Fibroblast of the aortic adventitia (primary cell): ENCODE measurements at regions not wholly inside any gene's neighbourhood (a gene's known extent, or its start where the extent isn't known, plus 50 kb on each side); places are given as distances from the start of the nearest gene placed in this dataset.

ENCODE experiments used
- DNase-seq: peaks from one replicate; pipeline ENCODE4 v3.0.0-alpha.2; 2010; ENCODE audit warnings: low read depth
- H3K4me3 ChIP-seq: 2 replicates; pipeline ENCODE4 v1.5.1; 2011; ENCODE audit warnings: low read depth, mild to moderate bottlenecking, control low read depth, low read length, moderate library complexity
- TF ChIP-seq, protein P1 (sequence below): IDR thresholded peaks from 2 replicates; pipeline ENCODE4 v1.5.1; 2011; ENCODE audit warnings: mild to moderate bottlenecking, low read length, control low read depth, inconsistent platforms; ENCODE audit not compliant: insufficient read depth

DNA sequence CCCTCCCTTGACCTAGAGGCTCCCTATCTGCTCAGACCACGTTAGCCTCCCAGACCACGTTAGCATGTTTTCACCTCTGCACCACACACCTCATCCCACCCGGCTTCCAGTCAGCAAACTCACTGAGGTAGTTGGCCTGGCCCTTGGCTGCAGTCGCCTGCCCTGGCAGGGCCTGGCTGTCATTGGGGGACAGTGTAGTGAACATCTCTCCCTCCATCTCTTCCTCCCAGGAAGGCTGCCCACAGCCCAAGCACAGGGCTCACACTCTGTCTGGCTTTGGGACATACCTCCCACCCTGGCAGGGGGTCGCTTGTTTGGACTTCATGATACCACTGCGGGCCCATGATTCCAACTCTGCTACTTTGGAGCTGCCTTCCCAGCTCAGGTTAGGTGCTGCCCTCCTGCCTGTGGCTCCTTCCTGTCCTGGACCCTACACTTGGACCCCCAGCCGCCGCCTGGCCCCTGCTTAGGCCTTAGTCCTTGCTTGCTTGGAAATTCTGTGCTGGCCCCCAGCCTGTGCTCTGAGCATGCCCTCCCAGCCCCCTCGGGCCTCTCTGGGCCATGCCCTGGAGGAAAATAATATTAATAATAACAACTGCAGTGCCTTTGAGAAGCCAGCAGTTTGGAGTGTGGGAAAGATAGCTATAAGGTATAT is 167.7 kb downstream of the COPRS start:
- TF ChIP-seq, protein P1, sequence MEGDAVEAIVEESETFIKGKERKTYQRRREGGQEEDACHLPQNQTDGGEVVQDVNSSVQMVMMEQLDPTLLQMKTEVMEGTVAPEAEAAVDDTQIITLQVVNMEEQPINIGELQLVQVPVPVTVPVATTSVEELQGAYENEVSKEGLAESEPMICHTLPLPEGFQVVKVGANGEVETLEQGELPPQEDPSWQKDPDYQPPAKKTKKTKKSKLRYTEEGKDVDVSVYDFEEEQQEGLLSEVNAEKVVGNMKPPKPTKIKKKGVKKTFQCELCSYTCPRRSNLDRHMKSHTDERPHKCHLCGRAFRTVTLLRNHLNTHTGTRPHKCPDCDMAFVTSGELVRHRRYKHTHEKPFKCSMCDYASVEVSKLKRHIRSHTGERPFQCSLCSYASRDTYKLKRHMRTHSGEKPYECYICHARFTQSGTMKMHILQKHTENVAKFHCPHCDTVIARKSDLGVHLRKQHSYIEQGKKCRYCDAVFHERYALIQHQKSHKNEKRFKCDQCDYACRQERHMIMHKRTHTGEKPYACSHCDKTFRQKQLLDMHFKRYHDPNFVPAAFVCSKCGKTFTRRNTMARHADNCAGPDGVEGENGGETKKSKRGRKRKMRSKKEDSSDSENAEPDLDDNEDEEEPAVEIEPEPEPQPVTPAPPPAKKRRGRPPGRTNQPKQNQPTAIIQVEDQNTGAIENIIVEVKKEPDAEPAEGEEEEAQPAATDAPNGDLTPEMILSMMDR: no peak
- no peak overlapping the region for H3K4me3 ChIP-seq
- no peak for DNase-seq

DNA sequence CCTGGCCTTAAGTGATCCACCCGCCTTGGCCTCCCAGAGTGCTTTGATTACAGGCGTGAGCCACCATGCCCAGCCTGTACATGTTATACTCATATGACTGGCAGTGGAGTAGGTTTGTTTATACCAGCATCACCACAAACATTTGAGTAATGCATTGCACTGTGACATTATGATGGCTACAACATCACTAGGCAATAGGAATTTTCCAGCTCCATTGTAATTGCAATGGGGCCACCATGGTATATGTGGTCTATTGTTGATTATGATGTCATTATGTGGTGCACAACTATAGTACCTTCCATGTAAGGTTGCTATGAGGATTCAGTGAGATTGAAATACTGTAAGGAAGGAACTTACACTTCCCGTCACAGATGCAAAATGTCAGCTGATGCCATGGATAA is 168.9 kb downstream of the COPRS start:
- H3K4me3 ChIP-seq: no peak overlapping the region
- TF ChIP-seq, protein P1: no peak
- DNase-seq: no peak

GRCh38 chr17:31688701-31689100 is 170.3 kb downstream of the COPRS start:
- TF ChIP-seq, protein P1: no peak
- DNase-seq: no peak
- H3K4me3 ChIP-seq: no peak overlapping the region

DNA sequence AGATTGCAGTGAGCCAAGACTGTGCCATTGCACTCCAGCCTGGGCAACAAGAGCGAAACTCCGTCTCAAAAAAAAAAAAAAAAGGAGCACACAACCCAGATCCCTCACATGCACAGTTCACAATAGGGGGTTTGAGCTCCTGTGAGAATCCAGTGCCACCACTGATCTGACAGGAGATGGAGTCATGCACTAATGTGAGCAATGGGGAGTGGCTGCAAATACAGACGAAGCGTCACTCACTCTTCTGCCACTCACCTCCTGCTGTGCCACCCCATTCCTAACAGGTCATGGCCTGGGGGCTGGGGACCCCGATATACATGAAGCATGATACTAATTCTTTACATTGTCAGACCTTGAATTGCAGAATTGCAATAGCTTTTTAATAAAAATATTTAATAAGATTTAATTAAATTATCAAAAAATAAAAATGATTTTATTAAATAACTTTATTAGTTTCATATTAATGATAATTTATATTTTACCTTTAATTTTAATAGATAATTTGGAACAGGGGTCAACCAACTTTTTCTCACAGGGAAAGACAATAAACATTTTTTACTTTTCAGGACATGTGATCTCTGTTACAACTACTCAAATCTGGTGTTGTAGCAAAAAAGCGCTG is 171.4 kb downstream of the COPRS start:
- no peak overlapping the region for H3K4me3 ChIP-seq
- TF ChIP-seq, protein P1: no peak
- DNase-seq: no peak

DNA sequence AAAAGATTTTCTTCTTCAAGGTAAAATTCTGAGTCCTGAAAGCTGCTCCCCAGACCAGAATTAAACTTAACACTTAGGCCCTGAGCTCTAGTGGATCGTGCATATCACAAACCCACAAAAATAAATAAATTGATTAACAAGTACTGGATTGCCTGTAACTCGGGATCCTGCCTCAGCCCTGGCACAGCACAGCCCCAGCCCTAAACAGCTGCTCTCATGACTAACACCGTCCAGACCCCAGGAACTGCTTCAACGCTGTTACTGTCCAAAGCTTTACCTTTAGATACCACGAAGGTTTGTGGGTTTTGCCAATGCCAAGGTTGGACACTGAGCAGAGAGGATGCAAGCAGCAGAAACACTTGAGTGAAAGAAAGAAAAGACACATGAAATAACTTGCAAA is 172.5 kb downstream of the COPRS start:
- no peak overlapping the region for H3K4me3 ChIP-seq
- DNase-seq: no peak
- TF ChIP-seq, protein P1: no peak

GRCh38 chr17:31684901-31685300 is 174.1 kb downstream of the COPRS start:
- no peak overlapping the region for H3K4me3 ChIP-seq
- DNase-seq: no peak
- TF ChIP-seq, protein P1: no peak
